ENCODE measurements at regions not wholly inside any gene's neighbourhood (a gene's known extent, or its start where the extent isn't known, plus 50 kb on each side); places are given as distances from the start of the nearest gene placed in this dataset.

DNA sequence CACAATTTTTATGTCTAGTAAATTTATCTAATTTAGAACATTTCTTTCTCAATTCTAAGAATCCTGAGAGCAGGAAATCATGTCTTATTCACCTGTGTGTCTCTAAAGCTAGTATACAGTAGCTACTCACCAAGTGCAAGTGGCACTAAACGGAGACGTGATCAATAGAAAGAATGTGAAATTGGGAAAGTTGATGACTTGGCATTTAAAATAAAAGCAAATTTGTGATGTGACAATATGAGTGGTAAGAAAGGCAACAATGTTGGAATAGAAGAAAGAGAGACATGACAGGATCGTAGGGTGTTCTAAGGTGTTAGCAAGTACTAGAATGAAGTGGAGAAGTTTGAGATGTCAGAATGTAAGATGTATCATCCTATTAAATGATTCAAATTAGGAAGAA, 725.9 kb downstream of the BCKDHB start:
- TF ChIP-seq POLR2A (IDR thresholded peaks at IDR 0.05; ENCODE audit: low read length) (no peak), GATA1 (IDR thresholded peaks at IDR 0.05; ENCODE audit: low read depth, low read length) (no peak)

Measured in erythroblast (primary cell).